Gastrocnemius medialis (tissue), 4 donors: ENCODE measurements at regions not wholly inside any gene's neighbourhood (a gene's known extent, or its start where the extent isn't known, plus 50 kb on each side); places are given as distances from the start of the nearest gene placed in this dataset.
"Not testable (repeated sequence)": the region's sequence is repeated elsewhere in the genome, so short reads cannot be mapped to it uniquely, and the experiment has no call there.

Source experiments
- ATAC-seq, 2 donors: fragments of 150-250 bp; one replicate each; pipeline ENCODE4 v1.9.1; 2016
- DNase-seq, 2 donors: peaks; one replicate each; pipeline ENCODE4 v3.0.0-alpha.2; 2019
- H3K27ac ChIP-seq, 4 donors: fragments of 200-600 bp; sonication (generic); 1 replicate in 1 of 4; 2 replicates in 3 of 4; pipeline ENCODE4 v1.5.1; 2016 to 2018; ENCODE audit warnings: mild to moderate bottlenecking in 2 of 4, moderate library complexity in 1 of 4
- H3K27me3 ChIP-seq, 3 donors: fragments of 200-600 bp; sonication (generic) in 2 of 3; 1 replicate in 1 of 3; 2 replicates in 2 of 3; pipeline versions ENCODE4 v1.5.1 to v1.6.0; 2016 to 2019; ENCODE audit warnings: mild to moderate bottlenecking in 1 of 3, moderate library complexity in 1 of 3
- H3K36me3 ChIP-seq, 2 donors: fragments of 200-600 bp; sonication (generic) in 1 of 2; one replicate each; pipeline ENCODE4 v1.5.1; 2017 to 2018
- H3K4me1 ChIP-seq, 2 donors: fragments of 200-600 bp; sonication (generic) in 1 of 2; one replicate each; pipeline ENCODE4 v1.5.1; 2016 to 2017; ENCODE audit warnings: mild to moderate bottlenecking in 2 of 2
- H3K4me3 ChIP-seq, 4 donors: fragments of 200-600 bp; sonication (generic) in 3 of 4; 1 replicate in 1 of 4; 2 replicates in 3 of 4; pipeline ENCODE4 v1.5.1; 2016 to 2019; ENCODE audit warnings: mild to moderate bottlenecking in 2 of 4
- H3K9me3 ChIP-seq, 3 donors: fragments of 200-600 bp; sonication (generic) in 2 of 3; 1 replicate in 1 of 3; 2 replicates in 2 of 3; pipeline ENCODE4 v1.5.1; 2016 to 2019
- CTCF ChIP-seq, 5 experiments: fragments of 450-650 bp in 3 of 5; fragments of 200-600 bp in 2 of 5; sonication (generic) in 2 of 5; IDR thresholded peaks in 4 of 5; conservative IDR thresholded peaks in 1 of 5; 1 replicate in 4 of 5; 2 replicates in 1 of 5; pipeline ENCODE4 v1.5.1; 2016 to 2019; ENCODE audit warnings: antibody characterized with exemption in 5 of 5, mild to moderate bottlenecking in 3 of 5, moderate library complexity in 3 of 5
- POLR2A ChIP-seq, 2 donors: fragments of 450-650 bp; IDR thresholded peaks; one replicate each; pipeline ENCODE4 v1.6.1; 2017; ENCODE audit warnings: antibody characterized with exemption in 2 of 2, mild to moderate bottlenecking in 2 of 2, moderate library complexity in 2 of 2
- in situ Hi-C, 4 donors: fragments of 200-750 bp; cut with MboI; loops; one replicate each; pipeline versions ENCODE4 v1.15.0 to v1.8.0; 2017; ENCODE audit warnings: low sequenced_read_pairs in 4 of 4
- intact Hi-C: fragments of 100-400 bp; cut with DNase I; formaldehyde crosslinking; loops from one replicate; pipeline ENCODE4 v1.15.1; 2023; ENCODE audit warnings: low total_unique reads

- DNase-seq (no peak), ATAC-seq (no peak)
- intact Hi-C loops = no loop called here
- in situ Hi-C loops = loop anchor here in 1 of 4 donors (10.0 kb wide), 1 partner anchor 61 kb away; no protein-coding TSS in a partner anchor
- no peaks in the 10 kb centered on the region for H3K9me3 ChIP-seq
- H3K27ac ChIP-seq = no peak overlapping the region
- no peaks in the 10 kb centered on the region for H3K36me3 ChIP-seq
- no peak overlapping the region for H3K4me3 ChIP-seq
- H3K4me1 ChIP-seq = no peaks in the 10 kb centered on the region
- no peak for TF ChIP-seq POLR2A (IDR thresholded peaks at IDR 0.05)
- TF ChIP-seq CTCF (IDR thresholded peaks at IDR 0.05 in 4 of 5, conservative IDR thresholded peaks at IDR 0.05 in 1 of 5) = no peak
- H3K27me3 ChIP-seq = peaks cover 0 to 6% (median 0%) of the 10 kb centered on the region in 3 donors
Measured at GRCh38 chr22:22756109-22756508, 111.7 kb downstream of the GGTLC2 start.

DNA sequence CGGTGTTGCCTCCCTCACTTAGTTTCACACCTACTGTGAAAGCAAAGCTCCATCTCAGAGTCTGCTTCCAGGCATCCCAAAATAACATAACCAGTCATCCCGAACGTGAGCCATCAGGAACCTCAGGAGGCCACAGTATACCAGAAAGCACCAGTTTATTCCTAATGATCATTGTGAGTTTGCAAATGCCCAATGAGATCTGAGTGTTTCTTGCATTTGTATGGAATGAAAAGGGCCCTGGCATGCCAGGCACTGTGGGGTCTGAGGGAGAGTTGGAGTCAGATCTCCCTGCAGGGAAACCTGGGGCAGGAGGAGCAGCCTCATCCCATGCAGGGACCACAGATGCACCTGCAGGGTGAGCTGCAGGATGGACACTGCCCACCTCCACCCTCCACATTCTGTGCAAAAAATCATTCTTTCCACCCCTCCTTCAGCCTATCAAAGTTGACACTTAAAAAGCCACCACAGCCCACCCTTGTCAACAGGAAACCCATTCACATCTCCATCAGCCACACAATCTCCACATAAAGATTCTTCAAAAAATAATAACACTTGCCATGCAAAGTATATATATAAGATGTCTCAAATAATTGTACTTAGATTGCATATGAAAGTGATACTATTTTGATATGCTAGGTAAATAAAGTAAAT, 112.3 kb downstream of the GGTLC2 start:
- H3K27ac ChIP-seq, H3K27me3 ChIP-seq, H3K36me3 ChIP-seq, H3K4me1 ChIP-seq, intact Hi-C loops, ATAC-seq, H3K9me3 ChIP-seq, H3K4me3 ChIP-seq, DNase-seq: not testable (repeated sequence)
- in situ Hi-C loops = loop anchor here in 1 of 4 donors (10.0 kb wide), 1 partner anchor 62 kb away; no protein-coding TSS in a partner anchor

DNA sequence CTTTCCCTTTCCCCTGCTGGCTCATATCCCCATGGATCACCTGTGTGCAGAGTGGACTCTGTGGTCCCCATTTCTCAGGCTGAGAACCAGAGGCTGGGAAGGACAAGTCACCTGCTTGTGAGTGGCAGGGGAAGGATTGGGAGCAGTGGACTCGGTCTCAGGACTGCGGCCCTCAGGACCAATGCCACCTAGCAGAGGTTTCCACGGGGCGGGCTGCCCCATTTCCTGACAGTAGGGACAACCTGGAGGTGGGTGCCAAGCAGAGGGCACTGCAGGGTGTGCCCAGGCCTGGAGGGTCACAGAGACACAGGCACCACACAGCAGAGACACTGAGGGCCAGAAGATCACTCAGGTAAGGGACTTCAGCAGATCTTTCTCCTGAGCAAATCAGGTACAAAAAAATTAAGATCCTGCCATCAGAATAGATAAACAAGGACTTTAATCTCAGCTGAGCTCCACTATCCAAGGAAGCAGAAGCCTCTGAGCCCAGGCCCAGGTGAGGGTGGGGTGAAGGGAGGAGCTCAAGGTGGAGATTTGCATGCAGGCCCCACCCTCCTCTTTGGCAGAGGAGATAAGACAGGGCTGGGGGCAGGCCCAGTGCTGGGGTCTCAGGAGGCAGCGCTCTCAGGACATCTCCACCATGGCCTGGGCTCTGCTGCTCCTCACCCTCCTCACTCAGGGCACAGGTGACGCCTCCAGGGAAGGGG, 113.8 kb downstream of the GGTLC2 start:
- H3K27ac ChIP-seq, H3K9me3 ChIP-seq, intact Hi-C loops, ATAC-seq, H3K4me3 ChIP-seq, H3K36me3 ChIP-seq, H3K4me1 ChIP-seq, DNase-seq, H3K27me3 ChIP-seq: not testable (repeated sequence)
- in situ Hi-C loops = loop anchor here in 1 of 4 donors (10.0 kb wide), 1 partner anchor 63 kb away; no protein-coding TSS in a partner anchor

DNA sequence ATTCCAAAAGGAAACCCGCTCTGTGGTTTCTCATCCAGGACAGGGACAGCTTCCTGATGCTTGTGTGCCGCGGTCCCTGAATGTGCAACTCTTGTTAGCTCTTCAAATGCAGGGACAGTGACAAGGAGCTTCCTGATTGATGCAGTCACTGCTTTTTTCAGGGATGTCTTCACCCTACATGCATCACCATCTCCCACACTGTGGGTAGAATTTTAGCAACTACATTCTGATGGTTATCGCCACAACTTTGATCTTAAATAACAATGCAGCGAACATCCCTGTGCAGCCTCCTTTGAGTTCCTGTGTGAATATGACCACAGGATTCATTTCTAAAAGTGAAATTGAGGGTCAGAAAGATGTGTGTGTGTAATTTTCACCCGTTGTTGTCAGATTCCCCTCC, 115.0 kb downstream of the GGTLC2 start:
- ATAC-seq = no peak
- no peak overlapping the region for H3K27ac ChIP-seq
- no peaks in the 10 kb centered on the region for H3K36me3 ChIP-seq
- no peaks in the 10 kb centered on the region for H3K9me3 ChIP-seq
- no peak for DNase-seq
- no peak overlapping the region for H3K4me3 ChIP-seq
- TF ChIP-seq CTCF (IDR thresholded peaks at IDR 0.05 in 4 of 5, conservative IDR thresholded peaks at IDR 0.05 in 1 of 5) = no peak
- no peak for TF ChIP-seq POLR2A (IDR thresholded peaks at IDR 0.05)
- no peaks in the 10 kb centered on the region for H3K4me1 ChIP-seq
- in situ Hi-C loops (loop anchor here in 1 of 4 donors (10.0 kb wide), 1 partner anchor 65 kb away; no protein-coding TSS in a partner anchor), intact Hi-C loops (no loop called here)
- H3K27me3 ChIP-seq = peaks cover 0 to 3% (median 0%) of the 10 kb centered on the region in 3 donors

GRCh38 chr22:22759889-22760546, 115.6 kb downstream of the GGTLC2 start:
- no peak for TF ChIP-seq POLR2A (IDR thresholded peaks at IDR 0.05)
- no peaks in the 10 kb centered on the region for H3K36me3 ChIP-seq
- no peak for DNase-seq
- no peaks in the 10 kb centered on the region for H3K27me3 ChIP-seq
- no peaks in the 10 kb centered on the region for H3K4me1 ChIP-seq
- intact Hi-C loops (no loop called here), in situ Hi-C loops (loop anchor here in 1 of 4 donors (10.0 kb wide), 1 partner anchor 65 kb away; no protein-coding TSS in a partner anchor)
- H3K4me3 ChIP-seq = no peak overlapping the region
- H3K9me3 ChIP-seq = no peaks in the 10 kb centered on the region
- ATAC-seq = no peak
- no peak overlapping the region for H3K27ac ChIP-seq

DNA sequence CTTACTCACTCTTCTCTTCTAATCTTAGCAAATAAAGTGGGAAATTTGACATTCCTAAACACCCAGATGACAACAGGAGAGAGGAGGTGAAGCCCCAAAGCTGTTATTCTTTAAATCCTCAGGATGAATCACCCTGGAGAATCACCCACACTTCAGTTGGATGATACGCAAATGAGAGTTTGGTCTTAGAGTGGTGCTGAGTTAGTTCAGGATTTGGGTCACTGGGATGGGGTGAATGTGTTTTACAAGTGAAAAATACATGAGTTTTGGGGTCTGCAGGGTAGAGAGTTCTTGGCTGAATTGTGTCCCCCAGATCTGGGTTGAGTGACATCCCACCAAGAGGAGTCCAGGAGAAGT, 117.2 kb downstream of the GGTLC2 start:
- no peaks in the 10 kb centered on the region for H3K9me3 ChIP-seq
- intact Hi-C loops = no loop called here
- no peak overlapping the region for H3K4me3 ChIP-seq
- DNase-seq (no peak), ATAC-seq (no peak)
- no peak overlapping the region for H3K27ac ChIP-seq
- H3K4me1 ChIP-seq = no peaks in the 10 kb centered on the region
- TF ChIP-seq CTCF (IDR thresholded peaks at IDR 0.05 in 4 of 5, conservative IDR thresholded peaks at IDR 0.05 in 1 of 5) (no peak), POLR2A (IDR thresholded peaks at IDR 0.05) (no peak)
- in situ Hi-C loops = no loop called here
- H3K27me3 ChIP-seq = no peaks in the 10 kb centered on the region
- H3K36me3 ChIP-seq = no peaks in the 10 kb centered on the region
